ENCODE measurements at regions not wholly inside any gene's neighbourhood (a gene's known extent, or its start where the extent isn't known, plus 50 kb on each side); places are given as distances from the start of the nearest gene placed in this dataset.

DNA sequence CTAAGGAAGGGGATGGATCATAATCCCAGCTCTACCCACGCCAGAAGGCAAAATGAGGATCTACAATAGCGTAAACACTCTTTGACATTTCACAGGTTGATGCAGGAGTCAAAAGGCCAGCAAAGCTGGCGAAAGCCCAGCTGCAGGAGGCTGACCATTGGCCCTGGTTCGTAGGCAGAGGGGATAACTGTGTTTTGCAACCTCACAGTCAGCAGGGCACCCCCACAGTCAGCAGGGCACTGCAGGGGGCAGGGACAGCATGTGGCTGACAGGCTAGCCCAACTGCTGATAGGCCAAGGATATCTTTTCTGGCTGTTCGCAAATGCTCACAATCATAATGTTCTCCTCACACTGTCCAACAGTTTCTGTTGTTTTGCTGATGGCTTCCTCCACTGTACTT is 372.7 kb downstream of the BUD13 start:
- DNase-seq (no peak), ATAC-seq (ENCODE audit: low read depth in 2 of 2) (no peak)
- Mint-ChIP-seq H3K27me3 (peaks cover 0 to 8% (median 4%) of the 10 kb centered on the region in 3 donors), H3K27ac (peak overlapping the region in 1 of 6 donors; percentile 51), H3K4me3 (no peak overlapping the region), H3K36me3 (no peaks in the 10 kb centered on the region), H3K9me3 (peaks cover 0 to 5% (median 0%) of the 10 kb centered on the region in 7 donors), H3K4me1 (no peaks in the 10 kb centered on the region)

DNA sequence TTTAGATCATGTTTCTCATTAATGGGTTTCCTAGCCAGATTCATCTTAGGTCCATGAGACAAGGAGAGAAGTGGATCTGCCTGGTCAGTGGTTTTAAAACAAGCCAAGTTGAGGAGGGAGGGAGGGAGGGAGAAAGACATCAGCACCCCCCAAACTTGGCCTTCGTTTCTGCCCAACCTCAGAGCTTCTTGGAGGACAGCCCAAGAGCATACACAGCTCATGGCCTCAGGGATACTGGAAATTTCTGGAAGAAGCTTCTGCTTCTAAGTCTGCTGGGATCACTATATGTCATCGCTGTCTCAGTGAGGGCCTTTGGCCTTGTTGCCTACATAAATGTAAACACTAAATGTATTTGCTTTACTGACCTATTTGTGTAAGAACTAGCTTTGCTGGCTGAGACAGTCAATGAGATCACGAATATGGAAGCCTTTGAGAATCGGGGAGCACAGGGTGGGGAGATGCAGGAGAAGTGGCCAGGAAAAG is 375.1 kb downstream of the BUD13 start:
- Mint-ChIP-seq H3K4me3 (no peak overlapping the region), H3K9me3 (peaks cover 0 to 10% (median 3%) of the 10 kb centered on the region in 7 donors), H3K4me1 (no peaks in the 10 kb centered on the region), H3K36me3 (no peaks in the 10 kb centered on the region), H3K27ac (no peak overlapping the region), H3K27me3 (peaks cover 0 to 8% (median 4%) of the 10 kb centered on the region in 3 donors)
- DNase-seq (no peak), ATAC-seq (ENCODE audit: low read depth in 2 of 2) (no peak)

DNA sequence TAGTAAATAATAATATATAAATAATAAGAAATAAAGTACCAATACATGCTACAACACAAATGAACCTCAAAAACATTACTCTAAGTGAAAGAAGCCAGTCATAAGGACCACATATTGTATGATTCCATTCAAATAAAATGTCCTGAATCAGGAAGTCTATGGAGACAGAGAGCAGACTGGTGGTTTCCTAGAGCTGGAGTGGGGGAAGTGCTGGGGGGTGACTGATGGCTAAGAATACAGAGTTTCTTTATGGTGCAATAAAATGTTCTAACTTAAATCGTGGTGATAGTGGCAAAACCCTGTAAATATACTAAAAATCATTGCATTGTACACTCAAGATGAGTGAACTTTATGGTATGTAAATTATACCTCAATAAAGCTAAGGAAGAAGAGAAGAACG is 376.5 kb downstream of the BUD13 start:
- Mint-ChIP-seq H3K27me3 (peaks cover 2 to 8% (median 4%) of the 10 kb centered on the region in 3 donors), H3K36me3 (no peaks in the 10 kb centered on the region)

DNA sequence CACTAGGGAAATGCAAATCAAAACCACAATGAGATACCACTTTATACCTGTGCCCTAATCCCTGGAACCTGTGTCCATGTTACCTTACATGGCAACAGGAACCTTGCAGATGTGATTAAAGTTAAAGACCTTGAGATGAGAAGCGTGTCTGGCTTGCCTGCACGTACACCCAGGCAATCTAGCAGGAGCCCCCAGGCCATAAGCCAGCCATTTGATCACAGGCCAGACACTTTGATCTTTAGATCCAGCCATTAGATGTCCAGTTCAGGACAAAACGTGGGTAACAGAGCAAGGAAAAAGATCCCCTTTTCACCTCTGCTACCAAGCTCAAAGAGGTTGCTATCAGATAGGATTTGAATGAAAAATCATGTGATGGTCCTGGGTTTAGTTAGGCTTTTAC is 378.8 kb downstream of the BUD13 start:
- no peak overlapping the region for H3K4me3 Mint-ChIP-seq
- no peak for ATAC-seq (ENCODE audit: low read depth in 2 of 2)
- no peak for DNase-seq
- H3K27ac Mint-ChIP-seq = no peak overlapping the region
- H3K4me1 Mint-ChIP-seq = no peaks in the 10 kb centered on the region
- H3K36me3 Mint-ChIP-seq = no peaks in the 10 kb centered on the region
- peaks cover 0 to 18% (median 3%) of the 10 kb centered on the region in 7 donors for H3K9me3 Mint-ChIP-seq
- peaks cover 0 to 6% (median 5%) of the 10 kb centered on the region in 3 donors for H3K27me3 Mint-ChIP-seq

More for the DNA sequence above, 376.5 kb downstream of the BUD13 start:
- ATAC-seq (ENCODE audit: low read depth in 2 of 2) = no peak
- no peaks in the 10 kb centered on the region for H3K4me1 Mint-ChIP-seq
- H3K9me3 Mint-ChIP-seq = peaks cover 0 to 14% (median 3%) of the 10 kb centered on the region in 7 donors
- no peak overlapping the region for H3K27ac Mint-ChIP-seq
- H3K4me3 Mint-ChIP-seq = no peak overlapping the region
- DNase-seq = no peak

DNA sequence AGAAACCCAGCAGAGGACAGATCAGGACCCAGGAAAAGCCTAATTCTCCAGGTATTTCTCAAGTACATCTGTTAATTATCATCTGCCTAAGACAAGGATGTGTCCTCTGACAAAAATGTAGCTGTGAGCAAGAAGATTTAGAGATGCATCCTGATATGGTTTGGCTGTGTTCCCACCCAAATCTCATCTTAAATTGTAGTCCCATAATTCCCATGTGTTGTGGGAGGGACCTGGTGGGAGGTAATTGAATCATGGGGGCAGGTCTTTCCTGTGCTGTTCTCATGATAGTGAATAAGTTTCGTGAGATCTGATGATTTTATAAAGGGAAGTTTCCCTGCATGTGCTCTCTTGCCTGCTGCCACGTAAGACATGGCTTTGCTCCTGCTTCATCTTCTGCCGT is 381.8 kb downstream of the BUD13 start:
- H3K36me3 Mint-ChIP-seq = no peaks in the 10 kb centered on the region
- H3K4me1 Mint-ChIP-seq = no peaks in the 10 kb centered on the region
- H3K27me3 Mint-ChIP-seq = peaks cover 0 to 6% (median 5%) of the 10 kb centered on the region in 3 donors
- ATAC-seq (ENCODE audit: low read depth in 2 of 2) = no peak
- H3K27ac Mint-ChIP-seq = no peak overlapping the region
- H3K4me3 Mint-ChIP-seq = no peak overlapping the region
- peaks cover 0 to 18% (median 3%) of the 10 kb centered on the region in 7 donors for H3K9me3 Mint-ChIP-seq
- DNase-seq = no peak

DNA sequence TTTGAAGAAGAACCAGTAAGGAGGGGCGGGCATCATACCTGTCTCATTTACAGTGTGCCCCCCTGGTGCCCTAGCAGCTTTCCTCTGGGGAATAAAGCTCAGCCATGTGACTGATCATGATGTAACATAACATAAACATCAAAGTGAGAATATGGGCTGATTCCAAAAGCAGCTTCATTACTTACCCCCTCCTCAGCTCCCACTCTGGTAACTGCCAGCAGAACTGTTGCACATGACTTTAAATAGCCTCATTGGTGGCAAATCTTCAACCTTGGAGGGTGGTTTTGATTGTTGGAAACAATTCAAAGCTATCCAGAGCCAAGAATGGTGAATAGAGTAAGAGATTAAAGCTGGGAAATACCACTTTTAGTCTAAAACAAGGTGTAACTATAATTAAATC is 384.6 kb downstream of the BUD13 start:
- Mint-ChIP-seq H3K36me3 (no peaks in the 10 kb centered on the region), H3K27ac (no peak overlapping the region), H3K27me3 (peaks cover 0 to 6% (median 5%) of the 10 kb centered on the region in 3 donors), H3K9me3 (peaks cover 0 to 13% (median 0%) of the 10 kb centered on the region in 7 donors), H3K4me3 (no peak overlapping the region), H3K4me1 (no peaks in the 10 kb centered on the region)
- DNase-seq (no peak), ATAC-seq (ENCODE audit: low read depth in 2 of 2) (no peak)

DNA sequence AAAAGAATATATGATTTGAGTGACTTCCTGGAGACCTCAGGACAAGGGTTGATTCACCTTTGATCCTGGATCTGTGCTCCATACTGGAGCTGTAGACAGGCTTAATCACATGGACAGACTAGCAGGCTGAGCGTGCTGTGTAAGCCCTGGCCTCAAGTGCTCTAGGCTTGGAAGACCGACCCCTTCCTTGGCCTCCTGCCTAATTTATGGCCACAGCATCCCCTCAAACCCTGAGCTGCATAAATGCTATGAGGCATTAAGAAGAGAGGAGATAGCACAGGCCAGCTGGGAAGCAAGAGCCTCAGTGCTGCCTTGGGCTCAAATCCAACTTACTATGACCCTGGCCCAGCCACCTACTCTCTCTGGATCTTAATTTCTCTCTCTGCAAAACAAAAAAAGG is 385.1 kb downstream of the BUD13 start:
- H3K27ac Mint-ChIP-seq = no peak overlapping the region

DNA sequence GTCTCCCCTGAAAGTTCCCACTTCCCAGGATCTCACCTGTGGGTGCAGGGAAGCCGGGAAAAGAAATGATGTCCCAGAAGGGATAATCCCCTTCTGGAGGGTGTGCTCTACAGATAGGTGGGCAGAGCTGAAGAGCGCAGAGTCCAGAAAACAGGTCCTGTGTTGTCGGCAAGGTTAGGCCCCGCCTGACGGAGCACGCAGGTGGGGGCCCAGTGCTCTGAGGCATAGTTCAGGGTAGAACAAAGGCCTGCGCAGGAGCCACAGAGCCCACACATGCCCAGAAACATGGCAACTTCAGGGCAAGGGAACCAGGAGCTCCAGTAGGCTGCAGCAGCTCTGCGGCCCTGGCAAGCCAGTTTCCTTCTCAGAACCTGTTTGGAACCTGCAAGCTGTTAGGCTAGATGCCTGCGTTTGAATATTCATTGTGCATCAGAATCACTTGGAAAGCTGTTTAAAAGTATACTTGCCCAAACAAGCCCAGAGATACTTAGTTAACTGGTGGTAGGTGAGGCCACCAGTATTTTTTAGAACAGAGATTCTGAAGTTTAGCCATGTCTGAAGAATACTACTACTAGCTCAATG is 386.6 kb downstream of the BUD13 start:
- H3K36me3 Mint-ChIP-seq = no peaks in the 10 kb centered on the region
- no peak overlapping the region for H3K4me3 Mint-ChIP-seq
- DNase-seq = no peak
- no peaks in the 10 kb centered on the region for H3K4me1 Mint-ChIP-seq
- no peak for ATAC-seq (ENCODE audit: low read depth in 2 of 2)
- peaks cover 0 to 9% (median 0%) of the 10 kb centered on the region in 7 donors for H3K9me3 Mint-ChIP-seq
- peaks cover 0 to 14% (median 7%) of the 10 kb centered on the region in 3 donors for H3K27me3 Mint-ChIP-seq
- H3K27ac Mint-ChIP-seq = no peak overlapping the region

More for the DNA sequence above, 385.1 kb downstream of the BUD13 start:
- H3K36me3 Mint-ChIP-seq = no peaks in the 10 kb centered on the region
- H3K27me3 Mint-ChIP-seq = peaks cover 0 to 7% (median 5%) of the 10 kb centered on the region in 3 donors
- no peaks in the 10 kb centered on the region for H3K4me1 Mint-ChIP-seq
- peaks cover 0 to 8% (median 0%) of the 10 kb centered on the region in 7 donors for H3K9me3 Mint-ChIP-seq
- no peak overlapping the region for H3K4me3 Mint-ChIP-seq
- no peak for DNase-seq
- no peak for ATAC-seq (ENCODE audit: low read depth in 2 of 2)

DNA sequence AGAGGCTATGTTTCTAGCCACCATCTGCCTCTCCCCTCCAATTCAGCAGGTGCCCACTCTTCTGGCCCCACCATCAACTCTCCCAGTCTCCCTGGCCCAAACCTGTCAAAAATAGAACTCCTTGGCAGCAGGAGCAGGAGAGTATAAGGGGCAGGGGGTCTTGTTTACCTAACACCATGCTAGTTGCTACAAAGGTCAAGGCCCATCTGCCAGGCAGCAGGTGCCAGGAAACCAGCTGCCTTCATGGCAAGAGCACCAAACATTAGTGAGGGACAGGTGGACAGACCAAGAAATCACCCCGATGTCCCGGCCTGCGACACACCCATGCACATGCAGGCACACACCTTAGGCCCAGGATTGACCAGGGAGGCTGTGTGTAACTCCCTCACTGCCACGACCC is 387.9 kb downstream of the BUD13 start:
- no peak for ATAC-seq (ENCODE audit: low read depth in 2 of 2)
- no peak overlapping the region for H3K4me3 Mint-ChIP-seq
- no peak for DNase-seq
- no peaks in the 10 kb centered on the region for H3K4me1 Mint-ChIP-seq
- H3K36me3 Mint-ChIP-seq = no peaks in the 10 kb centered on the region
- peaks cover 0 to 6% (median 0%) of the 10 kb centered on the region in 7 donors for H3K9me3 Mint-ChIP-seq
- peaks cover 0 to 10% (median 6%) of the 10 kb centered on the region in 3 donors for H3K27me3 Mint-ChIP-seq
- H3K27ac Mint-ChIP-seq = no peak overlapping the region

DNA sequence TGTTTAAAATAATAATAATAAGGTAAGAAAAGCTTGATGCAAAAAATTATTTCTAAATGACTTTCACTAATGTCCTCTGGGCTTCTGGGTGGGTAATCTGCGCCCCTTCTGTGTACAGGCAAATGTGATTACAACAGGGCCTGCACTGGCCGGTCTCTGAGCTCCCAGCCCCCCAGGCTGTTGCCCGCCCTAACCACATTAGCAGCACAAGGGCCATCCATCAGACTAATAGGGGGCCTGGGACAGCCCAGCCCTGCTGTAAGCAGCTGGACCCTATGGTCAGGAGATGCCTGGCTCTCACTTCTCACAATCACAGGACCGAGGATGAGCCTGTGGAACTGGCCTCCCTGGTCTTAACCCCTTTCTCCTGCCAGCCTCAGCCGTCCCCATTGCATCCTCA is 388.4 kb downstream of the BUD13 start:
- H3K4me3 Mint-ChIP-seq = no peak overlapping the region
- no peak for ATAC-seq (ENCODE audit: low read depth in 2 of 2)
- no peaks in the 10 kb centered on the region for H3K36me3 Mint-ChIP-seq
- H3K27me3 Mint-ChIP-seq = peaks cover 0 to 7% (median 6%) of the 10 kb centered on the region in 3 donors
- DNase-seq = no peak
- no peak overlapping the region for H3K27ac Mint-ChIP-seq
- H3K9me3 Mint-ChIP-seq = peaks cover 0 to 5% (median 0%) of the 10 kb centered on the region in 7 donors
- H3K4me1 Mint-ChIP-seq = no peaks in the 10 kb centered on the region

DNA sequence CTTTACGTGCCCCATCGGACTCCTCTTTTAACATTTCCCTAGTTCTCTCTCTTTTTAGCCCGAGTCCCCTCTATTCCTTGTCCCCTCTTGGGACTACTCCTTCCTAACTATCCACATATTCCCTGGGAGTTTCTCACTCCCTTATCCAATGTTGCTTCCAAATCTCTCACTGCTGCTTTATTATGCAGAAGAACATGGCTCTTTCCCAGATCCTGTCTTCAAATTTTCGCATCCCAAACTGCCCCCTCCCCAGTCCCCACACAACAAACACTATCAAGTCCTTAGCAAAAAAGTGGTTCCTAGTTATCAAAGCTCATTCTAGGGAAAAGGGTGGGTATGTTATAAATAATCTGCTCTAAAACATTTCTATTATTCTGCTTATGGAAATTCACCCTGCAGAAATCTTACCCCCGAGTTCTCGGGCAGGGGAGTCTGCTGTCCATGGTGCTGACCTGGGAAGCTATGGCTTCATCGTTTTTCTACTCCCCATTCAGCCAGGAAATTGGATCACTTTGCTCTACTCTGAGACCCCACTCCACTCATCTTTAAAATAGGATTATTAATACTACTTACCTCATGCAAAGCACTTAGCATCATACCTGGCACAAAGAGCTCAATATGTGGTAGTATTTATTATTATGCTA is 393.5 kb downstream of the BUD13 start:
- H3K4me3 Mint-ChIP-seq = peak overlapping the region in 1 of 8 donors; percentile 16
- H3K36me3 Mint-ChIP-seq = no peaks in the 10 kb centered on the region
- no peak for ATAC-seq (ENCODE audit: low read depth in 2 of 2)
- H3K27me3 Mint-ChIP-seq = peaks cover 0 to 22% (median 6%) of the 10 kb centered on the region in 3 donors
- peaks cover 0 to 4% (median 0%) of the 10 kb centered on the region in 3 donors for H3K4me1 Mint-ChIP-seq
- no peak overlapping the region for H3K27ac Mint-ChIP-seq
- no peak for DNase-seq
- peaks cover 0 to 16% (median 0%) of the 10 kb centered on the region in 7 donors for H3K9me3 Mint-ChIP-seq

DNA sequence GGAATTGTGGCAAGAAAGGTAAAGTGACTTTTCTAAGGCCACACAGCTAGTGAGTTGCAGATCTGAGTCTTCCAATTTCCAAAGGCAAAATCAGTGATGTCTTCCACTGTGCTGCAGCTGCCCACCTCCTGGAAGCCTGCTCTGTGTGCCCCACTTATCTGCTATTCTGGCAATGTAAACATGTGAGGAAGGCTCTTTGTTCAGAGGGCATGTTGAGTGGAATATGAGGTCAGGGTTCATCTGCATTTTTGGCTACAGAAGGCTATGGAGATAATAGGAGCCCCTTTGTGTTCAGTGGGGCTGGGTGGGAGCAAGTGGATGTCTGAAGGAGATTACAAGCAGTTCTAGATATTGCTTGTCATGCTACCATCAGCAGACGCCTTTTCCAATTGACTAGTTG is 396.2 kb downstream of the BUD13 start:
- peaks cover 0 to 4% (median 0%) of the 10 kb centered on the region in 3 donors for H3K4me1 Mint-ChIP-seq
- ATAC-seq (ENCODE audit: low read depth in 2 of 2) = no peak
- no peak overlapping the region for H3K27ac Mint-ChIP-seq
- DNase-seq = no peak
- no peak overlapping the region for H3K4me3 Mint-ChIP-seq
- peaks cover 0 to 24% (median 3%) of the 10 kb centered on the region in 7 donors for H3K9me3 Mint-ChIP-seq
- peaks cover 0 to 23% (median 0%) of the 10 kb centered on the region in 3 donors for H3K27me3 Mint-ChIP-seq
- no peaks in the 10 kb centered on the region for H3K36me3 Mint-ChIP-seq

DNA sequence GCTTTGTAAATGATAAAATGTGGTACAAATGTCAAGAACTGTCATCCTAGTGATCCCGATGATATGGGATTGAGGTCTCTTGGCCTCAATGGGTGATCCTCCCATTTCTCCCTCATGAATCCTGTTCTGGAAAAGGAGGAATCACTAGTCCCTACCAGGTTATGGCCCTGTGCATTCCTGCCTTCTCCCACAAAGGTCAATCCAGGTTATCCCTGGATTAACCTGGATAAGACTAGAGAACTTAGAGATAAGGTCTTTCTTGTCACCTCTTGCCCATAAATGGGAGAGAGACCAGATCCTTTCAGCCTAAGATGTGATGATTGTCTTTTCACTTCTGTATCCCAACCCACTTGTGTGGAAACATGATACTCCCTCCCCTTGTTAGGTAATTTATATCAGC is 396.7 kb downstream of the BUD13 start:
- no peak overlapping the region for H3K4me3 Mint-ChIP-seq
- H3K27me3 Mint-ChIP-seq = peaks cover 0 to 23% (median 0%) of the 10 kb centered on the region in 3 donors
- H3K4me1 Mint-ChIP-seq = peaks cover 0 to 4% (median 0%) of the 10 kb centered on the region in 3 donors
- no peak for ATAC-seq (ENCODE audit: low read depth in 2 of 2)
- peaks cover 0 to 24% (median 3%) of the 10 kb centered on the region in 7 donors for H3K9me3 Mint-ChIP-seq
- no peak overlapping the region for H3K27ac Mint-ChIP-seq
- DNase-seq = no peak
- no peaks in the 10 kb centered on the region for H3K36me3 Mint-ChIP-seq

DNA sequence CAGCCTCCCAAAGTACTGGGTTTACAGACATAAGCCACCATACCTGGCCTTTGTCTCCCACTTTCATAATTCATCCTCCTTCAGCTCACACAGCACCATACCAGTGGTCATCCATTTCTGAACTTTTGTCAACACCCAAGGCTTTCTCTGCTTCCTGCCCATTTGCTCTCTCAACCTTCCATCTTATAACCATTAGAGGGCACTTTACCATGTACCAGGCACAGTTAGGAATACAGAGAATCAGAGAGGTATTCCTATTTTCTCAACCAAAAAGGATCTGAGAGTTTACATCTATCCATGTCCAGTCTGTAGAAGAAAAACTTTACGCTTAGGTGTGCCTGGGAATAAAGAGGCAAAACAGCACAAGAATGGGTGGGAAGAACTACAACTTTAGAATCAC is 397.6 kb downstream of the BUD13 start:
- Mint-ChIP-seq H3K27me3 (peaks cover 0 to 23% (median 0%) of the 10 kb centered on the region in 3 donors), H3K36me3 (no peaks in the 10 kb centered on the region), H3K4me3 (no peak overlapping the region), H3K4me1 (peaks cover 0 to 4% (median 0%) of the 10 kb centered on the region in 3 donors), H3K9me3 (peaks cover 0 to 24% (median 4%) of the 10 kb centered on the region in 7 donors), H3K27ac (no peak overlapping the region)
- no peak for ATAC-seq (ENCODE audit: low read depth in 2 of 2)
- no peak for DNase-seq
